Gastrocnemius medialis (tissue), 4 donors: ENCODE measurements at regions not wholly inside any gene's neighbourhood (a gene's known extent, or its start where the extent isn't known, plus 50 kb on each side); places are given as distances from the start of the nearest gene placed in this dataset.

Source experiments
- POLR2A ChIP-seq, 2 donors: fragments of 450-650 bp; IDR thresholded peaks; one replicate each; pipeline ENCODE4 v1.6.1; 2017; ENCODE audit warnings: antibody characterized with exemption in 2 of 2, mild to moderate bottlenecking in 2 of 2, moderate library complexity in 2 of 2
- TF ChIP-seq, protein P1 (sequence below), 5 experiments: fragments of 450-650 bp in 3 of 5; fragments of 200-600 bp in 2 of 5; sonication (generic) in 2 of 5; IDR thresholded peaks in 4 of 5; conservative IDR thresholded peaks in 1 of 5; 1 replicate in 4 of 5; 2 replicates in 1 of 5; pipeline ENCODE4 v1.5.1; 2016 to 2019; ENCODE audit warnings: antibody characterized with exemption in 5 of 5, mild to moderate bottlenecking in 3 of 5, moderate library complexity in 3 of 5

DNA sequence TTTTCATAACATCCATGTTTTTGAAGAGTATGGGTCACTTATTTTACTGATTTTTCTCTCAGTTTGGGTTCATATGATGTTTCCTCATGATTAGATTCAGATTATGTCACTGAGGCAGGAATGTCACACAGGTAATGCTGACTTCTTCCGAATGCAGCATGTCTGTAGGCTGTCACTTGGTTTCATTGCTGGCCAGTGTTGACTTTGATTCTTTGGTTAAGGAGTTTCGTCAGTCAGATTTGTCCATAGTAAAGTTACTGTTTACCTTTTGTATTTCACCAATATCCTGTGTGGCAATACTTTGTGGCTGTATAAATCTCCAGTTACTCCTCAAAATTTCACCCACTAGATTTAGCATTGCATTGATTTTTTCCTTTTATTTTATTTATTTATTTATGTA is 105.6 kb downstream of the MRPL57 start:
- TF ChIP-seq, protein P1, sequence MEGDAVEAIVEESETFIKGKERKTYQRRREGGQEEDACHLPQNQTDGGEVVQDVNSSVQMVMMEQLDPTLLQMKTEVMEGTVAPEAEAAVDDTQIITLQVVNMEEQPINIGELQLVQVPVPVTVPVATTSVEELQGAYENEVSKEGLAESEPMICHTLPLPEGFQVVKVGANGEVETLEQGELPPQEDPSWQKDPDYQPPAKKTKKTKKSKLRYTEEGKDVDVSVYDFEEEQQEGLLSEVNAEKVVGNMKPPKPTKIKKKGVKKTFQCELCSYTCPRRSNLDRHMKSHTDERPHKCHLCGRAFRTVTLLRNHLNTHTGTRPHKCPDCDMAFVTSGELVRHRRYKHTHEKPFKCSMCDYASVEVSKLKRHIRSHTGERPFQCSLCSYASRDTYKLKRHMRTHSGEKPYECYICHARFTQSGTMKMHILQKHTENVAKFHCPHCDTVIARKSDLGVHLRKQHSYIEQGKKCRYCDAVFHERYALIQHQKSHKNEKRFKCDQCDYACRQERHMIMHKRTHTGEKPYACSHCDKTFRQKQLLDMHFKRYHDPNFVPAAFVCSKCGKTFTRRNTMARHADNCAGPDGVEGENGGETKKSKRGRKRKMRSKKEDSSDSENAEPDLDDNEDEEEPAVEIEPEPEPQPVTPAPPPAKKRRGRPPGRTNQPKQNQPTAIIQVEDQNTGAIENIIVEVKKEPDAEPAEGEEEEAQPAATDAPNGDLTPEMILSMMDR (IDR thresholded peaks at IDR 0.05 in 4 of 5, conservative IDR thresholded peaks at IDR 0.05 in 1 of 5) = no peak
- no peak for TF ChIP-seq POLR2A (IDR thresholded peaks at IDR 0.05)
